Superior temporal gyrus (tissue), 1 donor: ENCODE measurements at regions not wholly inside any gene's neighbourhood (a gene's known extent, or its start where the extent isn't known, plus 50 kb on each side); places are given as distances from the start of the nearest gene placed in this dataset.

ENCODE experiments used
- DNase-seq: peaks from one replicate; pipeline ENCODE4 v3.0.0-alpha.2; 2016; ENCODE audit errors: extremely low spot score

- DNase-seq = no peak
Observed at GRCh38 chr6:151701911-151702562, 105.4 kb upstream of the ESR1 start.

GRCh38 chr6:151702851-151703658 lies 104.4 kb upstream of the ESR1 start:
- no peak for DNase-seq

- DNase-seq = no peak
Observed at GRCh38 chr6:151704383-151704782, 103.1 kb upstream of the ESR1 start.

GRCh38 chr6:151705993-151706733 lies 101.3 kb upstream of the ESR1 start:
- no peak for DNase-seq

GRCh38 chr6:151709329-151709728 lies 98.2 kb upstream of the ESR1 start:
- no peak for DNase-seq

- no peak for DNase-seq
Observed at GRCh38 chr6:151716526-151716932, 91.0 kb upstream of the ESR1 start.

- no peak for DNase-seq
Observed at GRCh38 chr6:151719070-151719469, 88.4 kb upstream of the ESR1 start.

GRCh38 chr6:151721146-151721545 lies 86.3 kb upstream of the ESR1 start:
- no peak for DNase-seq

- DNase-seq = no peak
Observed at GRCh38 chr6:151721671-151722070, 85.8 kb upstream of the ESR1 start.

GRCh38 chr6:151722342-151722741 lies 85.1 kb upstream of the ESR1 start:
- DNase-seq = no peak

GRCh38 chr6:151723152-151723551 lies 84.3 kb upstream of the ESR1 start:
- no peak for DNase-seq

- no peak for DNase-seq
Observed at GRCh38 chr6:151729829-151730495, 77.5 kb upstream of the ESR1 start.

GRCh38 chr6:151730496-151730870 lies 77.0 kb upstream of the ESR1 start:
- DNase-seq = no peak

- DNase-seq = no peak
Observed at GRCh38 chr6:151731313-151731712, 76.2 kb upstream of the ESR1 start.

GRCh38 chr6:151733680-151734320 lies 73.7 kb upstream of the ESR1 start:
- no peak for DNase-seq

GRCh38 chr6:151738267-151738666 lies 69.2 kb upstream of the ESR1 start:
- no peak for DNase-seq

- DNase-seq = no peak
Observed at GRCh38 chr6:151738960-151739359, 68.5 kb upstream of the ESR1 start.

GRCh38 chr6:151740820-151741219 lies 66.7 kb upstream of the ESR1 start:
- no peak for DNase-seq

- no peak for DNase-seq
Observed at GRCh38 chr6:151747896-151748295, 59.6 kb upstream of the ESR1 start.

- no peak for DNase-seq
Observed at GRCh38 chr6:151749341-151749740, 58.1 kb upstream of the ESR1 start.

GRCh38 chr6:151753581-151753980 lies 53.9 kb upstream of the ESR1 start:
- no peak for DNase-seq

- DNase-seq = no peak
Observed at GRCh38 chr6:151757506-151757955, 50.0 kb upstream of the ESR1 start.
